HepG2 (cell line): ENCODE measurements at regions not wholly inside any gene's neighbourhood (a gene's known extent, or its start where the extent isn't known, plus 50 kb on each side); places are given as distances from the start of the nearest gene placed in this dataset.

Experiments
- MAFF ChIP-seq: IDR thresholded peaks from 2 replicates; pipeline ENCODE4 v1.6.1; 2011; ENCODE audit warnings: low read depth, low read length, improper control_type of control experiment
- MAFG ChIP-seq: sonication (generic); formaldehyde crosslinking; IDR thresholded peaks from 2 replicates; pipeline ENCODE4 v1.5.1; 2020; ENCODE audit warnings: mild to moderate bottlenecking, missing genetic modification reagents
- SOX5 ChIP-seq: IDR thresholded peaks from 2 replicates; pipeline ENCODE4 v1.6.1; 2016; ENCODE audit warnings: borderline replicate concordance
- SOX6 ChIP-seq, 2 experiments: fragments of 450-650 bp in 1 of 2; sonication (generic) in 1 of 2; formaldehyde crosslinking in 1 of 2; IDR thresholded peaks; 2 replicates each; pipeline versions ENCODE4 v1.4.0 to v1.6.1; 2017 to 2020; ENCODE audit warnings: antibody characterized with exemption in 1 of 2, mild to moderate bottlenecking in 1 of 2, missing genetic modification reagents in 1 of 2
- U2AF1 ChIP-seq: fragments of 200-400 bp; formaldehyde crosslinking; optimal IDR thresholded peaks from 2 replicates; pipeline ENCODE3; 2017; ENCODE audit warnings: mild to moderate bottlenecking, low read depth, low read length
- ZNF556 ChIP-seq: sonication (generic); formaldehyde crosslinking; IDR thresholded peaks from 2 replicates; pipeline ENCODE4 v1.4.0; 2020; ENCODE audit warnings: mild to moderate bottlenecking, missing genetic modification reagents, borderline replicate concordance

- TF ChIP-seq U2AF1 (no peak), MAFF (no peak), ZNF556 (CRISPR knock-in tag) (no peak), SOX5 (no peak), SOX6 (IDR thresholded peaks at IDR 0.05) (no peak), SOX6 (CRISPR knock-in tag; IDR thresholded peaks at IDR 0.05) (no peak), MAFG (CRISPR knock-in tag) (no peak)
These were observed 148.5 kb downstream of the NOL4 start for GRCh38 chr18:34075963-34076860.
